HG03045 (cell line): ENCODE measurements at regions not wholly inside any gene's neighbourhood (a gene's known extent, or its start where the extent isn't known, plus 50 kb on each side); places are given as distances from the start of the nearest gene placed in this dataset.

Experiments used
- ATAC-seq: cut with Tn5 transposase; IDR thresholded peaks from one replicate; pipeline ENCODE4 v1.9.1; 2021; ENCODE audit warnings: mild to moderate bottlenecking, moderate library complexity; ENCODE audit not compliant: unreplicated experiment

DNA sequence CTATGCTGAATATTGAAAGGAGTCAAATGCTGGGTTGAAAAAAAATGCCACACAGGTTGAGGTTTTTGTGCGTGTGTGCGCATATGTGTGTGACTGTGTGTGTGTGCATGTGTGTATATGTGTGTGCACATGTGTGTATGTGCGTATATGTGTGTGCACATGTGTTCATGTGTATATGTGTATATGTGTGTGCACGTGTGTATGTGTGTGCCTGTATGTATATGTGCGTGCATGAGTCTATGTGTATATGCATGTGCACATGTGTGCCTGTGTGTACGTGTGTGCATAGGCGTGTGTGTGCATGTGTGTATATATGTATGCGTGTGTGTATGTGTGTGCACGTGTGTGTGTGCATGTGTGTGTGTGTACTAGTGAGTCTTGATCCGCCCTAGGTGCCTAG lies 655.7 kb downstream of the AACS start:
- ATAC-seq: no peak

DNA sequence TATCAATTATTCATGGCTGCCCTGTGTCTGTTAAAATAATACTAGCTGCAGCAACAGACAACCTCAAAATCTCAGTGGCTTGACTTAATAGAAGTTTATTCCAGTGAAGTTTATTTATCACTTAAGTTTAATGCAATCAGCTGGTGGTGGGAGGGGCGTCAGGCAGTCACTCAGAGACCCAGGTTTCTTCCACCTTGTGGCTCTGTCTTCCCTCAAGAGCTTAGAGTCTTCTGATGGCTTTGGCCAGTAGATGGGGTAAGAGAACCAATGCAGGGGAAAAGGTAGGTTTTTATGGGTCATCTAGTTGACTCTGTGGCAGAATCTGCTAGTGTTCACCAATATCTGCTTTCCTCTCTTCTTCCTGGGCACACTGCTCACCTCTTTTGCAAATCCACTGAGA lies 668.9 kb downstream of the AACS start:
- ATAC-seq: no peak

DNA sequence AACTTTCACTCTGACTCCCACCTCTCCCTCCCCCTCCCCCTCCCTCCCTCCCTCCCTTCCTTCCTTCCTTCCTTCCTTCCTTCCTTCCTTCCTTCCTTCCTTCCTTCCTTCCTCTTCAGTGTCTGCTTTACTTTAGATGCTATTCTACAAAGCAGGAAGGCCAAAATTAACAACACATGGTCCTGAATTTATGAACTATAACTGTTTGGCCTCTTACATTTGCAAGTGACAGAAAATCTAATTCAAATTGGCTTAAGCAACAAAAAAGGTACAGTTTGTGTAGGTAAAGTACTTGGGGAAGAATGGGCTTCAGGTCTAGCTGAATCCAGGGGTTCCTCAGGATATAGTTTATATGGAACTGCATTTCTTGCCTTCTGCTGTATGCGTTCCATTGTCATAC lies 673.0 kb downstream of the AACS start:
- ATAC-seq: no peak

DNA sequence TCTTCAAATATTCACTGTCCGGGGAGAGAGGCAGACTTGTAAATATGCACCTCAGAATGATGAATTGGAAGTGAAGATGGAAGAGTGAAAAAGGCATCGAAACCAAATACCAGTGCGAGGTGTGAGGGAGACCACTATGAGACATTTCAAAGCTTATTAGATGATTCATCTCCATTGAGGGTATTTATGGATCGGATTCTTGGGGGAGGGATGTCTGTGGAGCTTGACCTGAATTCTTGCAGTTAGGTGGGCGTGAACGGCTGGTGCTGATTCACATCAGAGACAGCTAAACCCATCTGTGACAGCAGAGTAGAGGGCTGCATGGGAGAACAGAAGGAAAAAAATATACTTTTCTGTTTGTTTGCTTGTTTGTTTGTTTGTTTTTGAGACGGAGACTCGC lies 677.2 kb downstream of the AACS start:
- no peak for ATAC-seq

DNA sequence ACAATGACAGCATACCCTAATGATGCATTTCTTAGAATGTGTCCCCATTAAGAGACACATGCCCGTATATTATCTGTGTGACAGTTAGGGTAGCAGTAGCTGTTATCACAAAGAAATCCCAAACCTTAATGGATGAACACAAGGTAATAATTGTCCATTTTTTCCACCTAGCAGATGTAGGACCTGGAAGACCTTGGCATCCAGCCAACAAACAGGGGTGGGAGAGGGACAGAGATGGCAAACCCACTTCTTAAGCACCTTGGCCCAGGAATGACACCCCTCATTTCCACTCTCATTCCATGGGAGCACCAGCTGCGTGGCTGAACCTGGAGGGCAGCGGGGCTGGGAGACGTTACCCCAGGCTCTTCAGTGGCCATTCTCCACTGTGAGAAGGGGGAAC lies 679.0 kb downstream of the AACS start:
- no peak for ATAC-seq

DNA sequence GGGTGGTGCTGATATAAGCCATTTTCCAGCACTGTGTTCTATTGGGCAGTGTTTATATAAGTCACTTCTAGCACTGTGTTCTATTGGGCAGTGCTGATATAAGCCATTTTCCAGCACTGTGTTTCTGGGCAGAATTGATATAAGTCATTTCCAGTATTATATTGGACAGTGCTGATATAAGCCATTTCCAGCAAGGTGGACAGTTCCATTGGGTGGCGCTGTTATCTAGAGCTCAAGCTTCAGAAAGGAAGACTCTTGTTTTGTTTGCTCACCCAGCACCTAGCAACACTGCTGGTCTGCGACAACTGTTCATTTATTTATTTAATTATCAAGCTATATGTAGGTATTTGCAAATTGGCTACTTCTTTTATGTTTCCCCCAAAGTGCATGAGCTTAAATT lies 690.3 kb downstream of the AACS start:
- ATAC-seq: no peak

DNA sequence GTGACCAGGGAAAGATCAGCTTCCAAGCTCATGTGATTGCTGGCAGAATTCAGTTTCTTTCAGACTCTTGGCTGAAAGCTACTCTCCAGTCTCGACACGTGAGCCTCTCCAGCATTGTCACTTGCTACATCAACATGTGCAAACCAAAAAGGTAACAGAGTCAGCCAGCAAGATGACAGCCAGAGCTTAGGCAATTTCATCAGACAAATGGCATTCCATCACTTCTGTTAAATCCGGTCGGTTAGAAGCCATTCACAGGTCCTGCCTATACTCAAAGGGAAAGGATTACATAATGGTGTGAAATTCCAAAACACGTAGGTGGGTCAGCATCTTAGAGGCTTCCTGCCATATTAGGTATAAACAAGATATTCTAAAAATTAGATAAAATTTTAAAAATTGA lies 700.9 kb downstream of the AACS start:
- no peak for ATAC-seq

DNA sequence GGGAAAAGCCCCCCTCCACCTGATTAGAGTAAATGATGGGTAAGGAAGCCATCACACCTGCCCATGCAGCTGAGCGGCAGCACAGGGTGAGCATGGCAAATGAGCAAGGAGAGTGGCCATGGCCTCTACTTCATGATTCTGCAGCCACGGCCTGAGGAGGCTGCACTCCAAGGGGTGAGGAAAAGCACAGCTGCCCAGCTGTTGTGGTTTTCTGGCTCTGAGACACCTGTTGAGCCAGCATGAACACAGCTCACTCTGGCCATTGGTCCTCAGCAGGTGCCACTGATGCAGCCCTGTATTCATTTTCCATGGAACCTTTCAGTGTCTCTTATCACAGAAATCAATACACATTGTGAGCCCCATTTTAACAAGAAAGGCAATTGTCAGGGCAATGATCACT lies 707.2 kb downstream of the AACS start:
- ATAC-seq: no peak

DNA sequence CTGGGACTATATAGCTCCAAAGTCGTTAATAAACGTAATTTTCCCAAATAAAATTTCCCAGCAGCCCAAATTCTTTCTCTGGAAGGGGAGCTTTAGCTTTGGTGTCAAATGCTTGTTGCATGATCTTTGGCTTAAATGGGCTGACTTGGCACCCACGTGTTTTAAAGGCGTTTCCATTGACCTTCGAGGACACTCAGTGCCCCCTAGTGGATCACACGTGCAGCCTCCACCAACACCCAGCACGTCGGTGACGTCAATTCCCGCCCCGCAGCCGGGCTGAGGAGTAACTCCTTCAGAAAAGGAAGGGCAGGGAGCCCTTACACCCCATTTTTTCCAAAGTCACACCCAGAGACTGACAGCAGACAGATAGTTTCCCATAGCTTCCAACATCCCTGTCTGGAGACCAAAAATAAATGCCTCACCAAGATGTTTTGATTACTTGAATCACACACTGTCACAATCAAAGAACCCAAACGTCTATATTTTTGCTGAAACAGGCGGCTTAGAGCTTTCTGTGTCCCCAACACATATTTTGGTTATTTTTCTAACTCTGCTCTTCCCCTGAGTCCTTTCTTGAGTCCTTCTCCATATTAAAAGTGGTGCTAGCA lies 707.9 kb downstream of the AACS start:
- ATAC-seq: no peak

DNA sequence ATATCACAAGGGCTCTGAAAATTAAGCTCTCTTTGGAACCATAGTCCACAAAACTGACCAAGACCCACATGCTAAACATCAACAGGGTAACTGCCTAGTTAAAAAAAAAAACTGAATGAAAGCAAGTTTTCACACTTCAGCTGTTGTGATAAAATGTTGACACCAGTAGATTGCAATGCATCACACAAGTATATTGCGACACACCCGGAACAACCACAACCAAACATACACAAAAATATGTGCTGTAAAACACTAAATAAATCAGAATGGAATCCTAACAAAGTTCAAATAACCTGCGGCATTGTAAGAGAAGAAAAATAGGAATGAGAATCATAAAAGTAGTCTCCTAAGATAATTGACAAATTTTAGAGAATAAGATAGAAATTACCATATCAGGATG lies 710.3 kb downstream of the AACS start:
- ATAC-seq: no peak

DNA sequence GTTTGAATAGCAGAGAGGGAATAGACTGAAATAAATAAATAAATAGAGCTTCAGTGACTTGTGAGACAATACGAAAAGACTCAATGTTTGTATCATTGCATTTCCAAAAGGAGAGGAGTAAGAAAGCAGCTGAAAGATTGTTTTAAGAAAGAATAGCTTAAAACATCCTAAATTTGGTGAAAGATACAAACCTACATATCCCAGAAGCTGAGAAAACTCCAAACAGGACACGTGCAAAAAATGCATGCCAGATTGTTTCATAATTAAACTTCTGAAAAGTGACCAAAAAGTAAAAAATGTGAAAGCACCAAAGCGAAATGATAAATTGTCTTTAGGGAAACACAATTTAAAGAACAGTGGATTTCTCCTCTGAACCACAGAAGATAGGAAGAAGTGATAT lies 711.0 kb downstream of the AACS start:
- no peak for ATAC-seq

DNA sequence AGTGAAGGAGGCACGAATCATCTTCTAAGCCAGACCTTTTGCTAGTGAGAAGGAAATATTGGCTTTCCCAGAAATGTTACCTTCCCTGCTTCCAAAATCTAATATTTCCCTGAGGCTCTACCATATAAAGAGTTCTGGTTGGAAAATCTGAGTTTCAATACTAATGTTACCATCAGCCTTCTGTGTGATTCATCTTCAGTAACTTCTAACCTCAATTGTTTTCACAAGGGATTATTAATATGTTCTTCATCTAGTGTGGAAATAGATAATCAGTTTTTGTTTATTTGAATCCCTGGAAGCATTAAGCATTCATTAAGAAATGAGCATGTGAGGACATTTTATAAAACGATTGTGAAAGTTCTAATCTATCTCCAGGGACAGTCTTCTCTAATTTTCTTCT lies 720.9 kb downstream of the AACS start:
- ATAC-seq: no peak

DNA sequence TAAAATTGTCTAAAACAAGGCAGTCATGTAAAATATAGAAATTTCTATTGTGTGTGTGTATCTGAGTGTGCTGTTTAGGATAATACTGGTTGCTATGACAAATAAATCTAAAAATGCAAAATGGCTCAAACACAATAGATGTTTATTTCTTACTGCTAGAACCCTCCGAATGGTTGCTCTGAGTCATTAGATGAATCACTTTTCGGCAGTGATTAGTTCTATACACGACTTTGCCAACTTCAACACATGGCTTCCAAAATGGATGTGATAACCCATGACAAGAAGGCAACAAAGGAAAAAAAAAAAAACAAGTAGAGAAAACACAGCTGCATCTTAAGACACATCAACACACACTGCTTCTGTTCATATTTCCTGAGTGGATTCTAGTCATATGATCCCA lies 729.2 kb downstream of the AACS start:
- no peak for ATAC-seq

DNA sequence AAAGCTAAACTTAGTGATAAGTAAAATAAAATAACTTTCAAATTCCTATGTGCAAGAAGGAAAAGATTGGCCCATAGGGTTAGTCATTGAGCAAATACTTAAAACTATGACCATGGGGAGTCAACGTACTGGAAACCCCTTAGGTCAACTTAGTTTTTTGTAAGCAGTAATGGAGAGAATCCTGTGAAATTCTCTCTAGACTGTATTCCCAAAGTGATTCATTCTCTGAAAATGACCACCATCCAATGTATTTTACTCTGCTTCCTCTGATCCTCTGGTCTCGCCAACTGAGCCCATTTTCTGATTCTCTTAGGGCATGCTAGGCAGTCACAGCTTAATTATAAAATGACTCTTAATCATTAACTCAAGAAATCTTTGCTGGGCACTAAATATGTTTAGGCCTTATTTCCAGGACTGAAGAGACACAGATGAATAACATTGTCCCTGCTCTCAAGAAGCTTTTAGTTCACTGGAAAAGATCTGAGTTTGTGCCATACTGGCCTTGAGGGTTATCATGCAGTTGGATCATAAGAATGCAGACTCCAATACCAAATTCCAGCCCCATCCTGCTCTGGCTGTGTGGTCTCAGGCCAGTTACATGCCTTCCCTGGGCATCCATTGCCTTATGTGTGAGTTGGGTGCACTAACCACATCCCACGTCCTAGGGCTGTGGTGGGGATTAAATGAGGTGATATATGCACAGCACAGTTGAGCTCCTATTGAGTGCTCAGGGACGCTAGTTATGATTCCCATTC lies 732.4 kb downstream of the AACS start:
- ATAC-seq: no peak

DNA sequence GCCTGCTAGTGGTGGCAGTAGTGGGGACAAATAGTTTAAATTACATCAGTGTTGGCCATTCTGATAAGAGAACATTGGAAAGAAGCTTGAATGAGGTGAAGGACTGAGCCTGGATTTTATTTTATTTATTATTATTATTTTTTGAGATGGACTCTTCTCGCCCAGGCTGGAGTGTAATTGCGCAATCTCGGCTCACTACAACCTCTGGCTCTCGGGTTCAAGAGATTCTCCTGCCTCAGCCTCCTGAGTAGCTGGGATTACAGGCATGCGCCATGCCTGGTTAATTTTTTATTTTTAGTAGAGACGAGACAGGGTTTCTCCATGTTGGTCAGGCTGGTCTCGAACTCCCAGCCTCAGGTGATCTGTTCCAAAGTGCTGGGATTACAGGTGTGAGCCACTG lies 739.4 kb downstream of the AACS start:
- ATAC-seq: no peak

DNA sequence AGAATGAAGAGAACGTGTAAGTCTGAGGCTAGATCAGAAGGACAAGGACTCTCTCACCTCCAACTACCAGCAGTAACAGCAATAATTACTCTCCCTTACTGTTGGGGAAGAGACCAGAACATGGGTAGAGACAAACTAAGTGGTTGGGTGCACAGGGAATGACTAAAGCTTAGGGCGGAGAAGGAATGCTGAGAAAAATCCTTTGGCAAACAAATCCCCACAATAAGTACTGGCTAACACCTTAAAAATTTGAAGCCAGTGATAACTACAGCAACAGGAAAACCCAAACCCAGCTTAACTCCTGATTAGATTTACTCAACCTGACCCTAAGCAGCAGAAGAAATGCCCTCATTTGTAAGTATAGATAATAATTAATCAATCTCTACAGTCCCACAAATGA lies 759.0 kb downstream of the AACS start:
- no peak for ATAC-seq

DNA sequence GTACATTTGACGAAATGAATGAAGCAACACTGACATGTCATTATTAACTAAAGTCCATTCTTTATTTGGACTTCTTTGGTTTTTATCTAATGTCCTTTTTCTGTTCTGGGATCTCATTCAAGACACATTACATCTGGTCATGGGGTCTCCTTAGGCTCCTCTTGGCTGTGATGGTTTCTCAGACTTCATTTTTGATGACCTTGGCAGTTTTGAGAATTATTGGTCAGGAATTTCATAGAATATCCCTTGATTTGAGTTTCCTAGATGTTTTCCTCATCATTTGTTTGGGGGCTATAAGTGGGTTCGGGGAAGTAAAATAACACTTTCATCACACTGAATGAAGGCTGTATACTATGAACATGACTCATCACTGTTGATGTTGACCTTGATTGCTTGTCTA lies 770.6 kb downstream of the AACS start:
- no peak for ATAC-seq

DNA sequence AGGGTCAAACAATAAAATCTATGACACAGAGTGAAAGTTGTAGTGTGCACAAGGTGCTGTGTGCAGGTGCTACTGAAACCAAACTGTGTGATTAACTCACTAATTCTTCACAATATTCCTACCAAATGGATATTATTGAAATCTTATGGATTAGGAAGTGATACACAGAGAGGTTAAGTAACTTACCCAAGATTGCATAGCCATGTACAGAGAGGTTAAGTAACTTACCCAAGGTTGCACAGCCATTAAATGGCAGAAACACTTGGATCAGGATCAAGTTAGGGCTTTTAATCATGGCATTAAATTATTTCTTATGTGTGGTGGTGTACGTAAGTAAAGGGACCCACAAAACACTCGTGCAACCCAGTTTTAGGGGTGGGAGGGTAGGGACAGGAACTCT lies 771.4 kb downstream of the AACS start:
- ATAC-seq: no peak

DNA sequence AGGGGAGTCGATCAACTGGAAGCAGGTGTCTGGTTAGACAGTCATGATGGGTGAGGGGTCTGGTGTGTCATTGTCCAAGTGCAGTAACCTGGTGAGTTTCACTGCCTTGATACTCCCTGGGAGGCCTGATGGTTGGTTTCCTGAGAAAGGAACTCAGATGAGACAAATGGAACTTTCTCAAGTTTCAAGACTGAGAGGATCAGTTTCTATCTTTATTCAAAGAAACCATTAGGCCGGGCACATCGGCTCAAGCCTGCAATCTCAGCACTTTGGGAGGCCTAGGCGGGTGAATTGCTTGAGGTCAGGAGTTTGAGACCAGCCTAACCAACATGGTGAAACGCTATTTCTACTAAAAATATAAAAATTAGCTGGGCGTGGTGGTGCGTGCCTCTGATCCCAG lies 776.1 kb downstream of the AACS start:
- no peak for ATAC-seq

DNA sequence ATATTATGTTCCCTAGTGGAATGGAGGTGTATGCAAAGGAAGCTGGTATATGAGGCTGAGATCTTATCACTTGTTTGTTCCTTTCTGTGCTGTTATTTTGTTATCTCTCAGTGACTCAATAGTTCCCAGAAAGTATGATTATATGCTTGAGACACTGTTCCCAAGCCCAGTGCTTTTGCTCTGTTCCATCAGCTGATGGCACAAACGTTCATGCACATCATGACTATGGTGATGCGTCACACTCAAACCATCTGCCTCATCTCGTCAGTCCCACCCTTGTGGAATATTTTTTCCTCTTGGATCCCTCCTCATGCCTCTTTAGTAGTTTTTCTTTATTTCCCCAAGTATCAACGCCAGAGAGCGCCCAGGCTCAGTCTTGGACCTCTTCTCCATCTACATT lies 786.9 kb downstream of the AACS start:
- no peak for ATAC-seq

DNA sequence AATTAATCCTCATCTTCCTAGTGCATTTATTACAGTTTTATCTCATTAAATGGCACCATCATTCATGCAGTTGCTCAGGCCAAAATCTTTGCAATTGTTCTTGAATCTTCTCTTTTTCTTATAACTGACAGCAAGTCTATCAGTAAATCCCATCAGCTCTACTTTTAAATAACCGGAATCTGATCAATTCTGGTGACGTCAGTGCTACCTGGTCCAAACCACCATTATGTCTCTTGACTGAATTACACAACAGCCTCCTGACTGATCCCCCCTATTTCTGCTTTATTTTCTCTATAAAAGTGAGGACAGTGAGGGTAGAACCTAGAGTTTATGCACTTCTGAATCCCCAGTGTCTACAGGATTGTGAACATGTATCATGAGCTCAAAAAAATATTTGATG lies 787.4 kb downstream of the AACS start:
- ATAC-seq: no peak

DNA sequence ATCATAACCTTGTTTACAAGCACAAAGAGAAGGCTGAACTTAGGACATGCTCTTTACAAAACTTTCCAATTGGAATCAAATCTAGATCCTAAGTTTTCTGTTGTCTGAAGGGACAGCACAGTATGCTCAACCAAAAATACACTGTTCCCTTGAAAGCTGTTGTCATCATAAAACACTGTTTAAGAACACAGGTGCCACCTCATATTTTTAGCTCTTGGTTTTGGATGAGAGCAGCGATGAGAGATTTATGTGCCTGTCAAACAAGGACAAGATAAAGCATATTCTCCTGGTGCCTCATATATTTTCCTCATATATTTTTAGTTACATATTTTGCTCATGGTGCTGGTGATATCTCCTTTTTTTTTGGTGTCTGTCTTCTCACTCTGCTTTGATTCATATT lies 788.4 kb downstream of the AACS start:
- no peak for ATAC-seq

DNA sequence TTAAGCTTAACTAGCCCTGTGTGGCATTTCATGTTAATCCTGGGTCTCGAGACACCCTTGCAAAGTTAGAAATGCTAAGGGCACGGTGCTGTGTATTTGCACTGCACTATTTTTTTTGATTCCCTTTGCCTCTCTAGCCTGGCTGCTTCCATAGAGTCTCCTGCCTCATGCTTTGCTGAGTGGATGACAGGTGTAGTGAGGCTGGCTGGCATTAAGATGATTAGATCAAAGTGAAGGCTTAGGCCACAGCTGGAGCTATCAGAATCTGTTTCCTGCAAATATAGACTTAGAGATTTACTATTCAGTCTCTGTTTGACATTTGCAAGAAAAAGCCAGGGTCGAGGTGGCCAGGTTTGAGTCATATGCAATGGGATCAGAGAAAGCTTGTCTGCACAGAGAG lies 791.1 kb downstream of the AACS start:
- ATAC-seq: no peak
